ENCODE measurements at regions not wholly inside any gene's neighbourhood (a gene's known extent, or its start where the extent isn't known, plus 50 kb on each side); places are given as distances from the start of the nearest gene placed in this dataset.

GRCh38 chr11:95498722-95499425 is 267.9 kb upstream of the SESN3 start:
- H3K27me3 ChIP-seq (ENCODE audit: control insufficient read depth in 3 of 3, insufficient read depth in 3 of 3, low read length in 3 of 3), result no peaks in the 10 kb centered on the region
- H3K27ac ChIP-seq (ENCODE audit: low read depth, low read length), result no peak overlapping the region
- peaks cover 0 to 7% (median 2%) of the 10 kb centered on the region in 3 donors for H3K4me1 ChIP-seq (ENCODE audit: control insufficient read depth in 3 of 3, insufficient read depth in 3 of 3, low read length in 3 of 3)
- no peaks in the 10 kb centered on the region for H3K9me3 ChIP-seq (ENCODE audit: control insufficient read depth in 3 of 3, low read length in 3 of 3)
- no peak overlapping the region for H3K4me3 ChIP-seq (ENCODE audit: low read length in 3 of 3)
- H3K36me3 ChIP-seq (ENCODE audit: control insufficient read depth in 3 of 3, insufficient read depth in 3 of 3, low read length in 3 of 3), result no peaks in the 10 kb centered on the region
- H3K9ac ChIP-seq (ENCODE audit: low read depth in 1 of 3, low read length in 3 of 3), result no peak overlapping the region

GRCh38 chr11:95496901-95497300 is 265.9 kb upstream of the SESN3 start:
- Histone ChIP-seq H3K4me3 (ENCODE audit: low read length in 3 of 3) (no peak overlapping the region), H3K9ac (ENCODE audit: low read depth in 1 of 3, low read length in 3 of 3) (no peak overlapping the region), H3K27me3 (ENCODE audit: control insufficient read depth in 3 of 3, insufficient read depth in 3 of 3, low read length in 3 of 3) (no peaks in the 10 kb centered on the region), H3K27ac (ENCODE audit: low read depth, low read length) (no peak overlapping the region), H3K4me1 (ENCODE audit: control insufficient read depth in 3 of 3, insufficient read depth in 3 of 3, low read length in 3 of 3) (peaks cover 0 to 7% (median 2%) of the 10 kb centered on the region in 3 donors), H3K36me3 (ENCODE audit: control insufficient read depth in 3 of 3, insufficient read depth in 3 of 3, low read length in 3 of 3) (no peaks in the 10 kb centered on the region), H3K9me3 (ENCODE audit: control insufficient read depth in 3 of 3, low read length in 3 of 3) (no peaks in the 10 kb centered on the region)

GRCh38 chr11:95495706-95496105 is 264.7 kb upstream of the SESN3 start:
- Histone ChIP-seq H3K9me3 (ENCODE audit: control insufficient read depth in 3 of 3, low read length in 3 of 3) (no peaks in the 10 kb centered on the region), H3K4me1 (ENCODE audit: control insufficient read depth in 3 of 3, insufficient read depth in 3 of 3, low read length in 3 of 3) (peaks cover 0 to 7% (median 2%) of the 10 kb centered on the region in 3 donors), H3K9ac (ENCODE audit: low read depth in 1 of 3, low read length in 3 of 3) (no peak overlapping the region), H3K36me3 (ENCODE audit: control insufficient read depth in 3 of 3, insufficient read depth in 3 of 3, low read length in 3 of 3) (no peaks in the 10 kb centered on the region), H3K27ac (ENCODE audit: low read depth, low read length) (no peak overlapping the region), H3K4me3 (ENCODE audit: low read length in 3 of 3) (no peak overlapping the region), H3K27me3 (ENCODE audit: control insufficient read depth in 3 of 3, insufficient read depth in 3 of 3, low read length in 3 of 3) (no peaks in the 10 kb centered on the region)

GRCh38 chr11:95494856-95495255 is 263.9 kb upstream of the SESN3 start:
- Histone ChIP-seq H3K9ac (ENCODE audit: low read depth in 1 of 3, low read length in 3 of 3) (no peak overlapping the region), H3K36me3 (ENCODE audit: control insufficient read depth in 3 of 3, insufficient read depth in 3 of 3, low read length in 3 of 3) (no peaks in the 10 kb centered on the region), H3K4me1 (ENCODE audit: control insufficient read depth in 3 of 3, insufficient read depth in 3 of 3, low read length in 3 of 3) (peaks cover 0 to 7% (median 2%) of the 10 kb centered on the region in 3 donors), H3K27me3 (ENCODE audit: control insufficient read depth in 3 of 3, insufficient read depth in 3 of 3, low read length in 3 of 3) (no peaks in the 10 kb centered on the region), H3K27ac (ENCODE audit: low read depth, low read length) (no peak overlapping the region), H3K4me3 (ENCODE audit: low read length in 3 of 3) (no peak overlapping the region), H3K9me3 (ENCODE audit: control insufficient read depth in 3 of 3, low read length in 3 of 3) (no peaks in the 10 kb centered on the region)

GRCh38 chr11:95494167-95494566 is 263.2 kb upstream of the SESN3 start:
- Histone ChIP-seq H3K4me3 (ENCODE audit: low read length in 3 of 3) (no peak overlapping the region), H3K27me3 (ENCODE audit: control insufficient read depth in 3 of 3, insufficient read depth in 3 of 3, low read length in 3 of 3) (no peaks in the 10 kb centered on the region), H3K9ac (ENCODE audit: low read depth in 1 of 3, low read length in 3 of 3) (no peak overlapping the region), H3K36me3 (ENCODE audit: control insufficient read depth in 3 of 3, insufficient read depth in 3 of 3, low read length in 3 of 3) (no peaks in the 10 kb centered on the region), H3K9me3 (ENCODE audit: control insufficient read depth in 3 of 3, low read length in 3 of 3) (no peaks in the 10 kb centered on the region), H3K27ac (ENCODE audit: low read depth, low read length) (no peak overlapping the region), H3K4me1 (ENCODE audit: control insufficient read depth in 3 of 3, insufficient read depth in 3 of 3, low read length in 3 of 3) (peaks cover 0 to 7% (median 2%) of the 10 kb centered on the region in 3 donors)

GRCh38 chr11:95490625-95491024 is 259.6 kb upstream of the SESN3 start:
- Histone ChIP-seq H3K36me3 (ENCODE audit: control insufficient read depth in 3 of 3, insufficient read depth in 3 of 3, low read length in 3 of 3) (no peaks in the 10 kb centered on the region), H3K27me3 (ENCODE audit: control insufficient read depth in 3 of 3, insufficient read depth in 3 of 3, low read length in 3 of 3) (no peaks in the 10 kb centered on the region), H3K4me1 (ENCODE audit: control insufficient read depth in 3 of 3, insufficient read depth in 3 of 3, low read length in 3 of 3) (peaks cover 0 to 5% (median under 1%) of the 10 kb centered on the region in 3 donors), H3K9me3 (ENCODE audit: control insufficient read depth in 3 of 3, low read length in 3 of 3) (no peaks in the 10 kb centered on the region), H3K27ac (ENCODE audit: low read depth, low read length) (no peak overlapping the region), H3K9ac (ENCODE audit: low read depth in 1 of 3, low read length in 3 of 3) (no peak overlapping the region), H3K4me3 (ENCODE audit: low read length in 3 of 3) (no peak overlapping the region)

GRCh38 chr11:95487938-95488337 is 256.9 kb upstream of the SESN3 start:
- Histone ChIP-seq H3K9ac (ENCODE audit: low read depth in 1 of 3, low read length in 3 of 3) (no peak overlapping the region), H3K9me3 (ENCODE audit: control insufficient read depth in 3 of 3, low read length in 3 of 3) (no peaks in the 10 kb centered on the region), H3K36me3 (ENCODE audit: control insufficient read depth in 3 of 3, insufficient read depth in 3 of 3, low read length in 3 of 3) (no peaks in the 10 kb centered on the region), H3K27ac (ENCODE audit: low read depth, low read length) (no peak overlapping the region), H3K4me1 (ENCODE audit: control insufficient read depth in 3 of 3, insufficient read depth in 3 of 3, low read length in 3 of 3) (no peaks in the 10 kb centered on the region), H3K27me3 (ENCODE audit: control insufficient read depth in 3 of 3, insufficient read depth in 3 of 3, low read length in 3 of 3) (no peaks in the 10 kb centered on the region), H3K4me3 (ENCODE audit: low read length in 3 of 3) (no peak overlapping the region)

GRCh38 chr11:95487391-95487790 is 256.4 kb upstream of the SESN3 start:
- Histone ChIP-seq H3K4me3 (ENCODE audit: low read length in 3 of 3) (no peak overlapping the region), H3K9ac (ENCODE audit: low read depth in 1 of 3, low read length in 3 of 3) (no peak overlapping the region)

GRCh38 chr11:95486979-95487378 is 256.0 kb upstream of the SESN3 start:
- Histone ChIP-seq H3K9me3 (ENCODE audit: control insufficient read depth in 3 of 3, low read length in 3 of 3) (no peaks in the 10 kb centered on the region), H3K36me3 (ENCODE audit: control insufficient read depth in 3 of 3, insufficient read depth in 3 of 3, low read length in 3 of 3) (no peaks in the 10 kb centered on the region), H3K27me3 (ENCODE audit: control insufficient read depth in 3 of 3, insufficient read depth in 3 of 3, low read length in 3 of 3) (no peaks in the 10 kb centered on the region), H3K27ac (ENCODE audit: low read depth, low read length) (no peak overlapping the region), H3K4me3 (ENCODE audit: low read length in 3 of 3) (no peak overlapping the region), H3K4me1 (ENCODE audit: control insufficient read depth in 3 of 3, insufficient read depth in 3 of 3, low read length in 3 of 3) (no peaks in the 10 kb centered on the region), H3K9ac (ENCODE audit: low read depth in 1 of 3, low read length in 3 of 3) (no peak overlapping the region)

More at GRCh38 chr11:95487391-95487790, 256.4 kb upstream of the SESN3 start:
- no peaks in the 10 kb centered on the region for H3K9me3 ChIP-seq (ENCODE audit: control insufficient read depth in 3 of 3, low read length in 3 of 3)
- H3K36me3 ChIP-seq (ENCODE audit: control insufficient read depth in 3 of 3, insufficient read depth in 3 of 3, low read length in 3 of 3), result no peaks in the 10 kb centered on the region
- no peaks in the 10 kb centered on the region for H3K27me3 ChIP-seq (ENCODE audit: control insufficient read depth in 3 of 3, insufficient read depth in 3 of 3, low read length in 3 of 3)
- no peak overlapping the region for H3K27ac ChIP-seq (ENCODE audit: low read depth, low read length)
- no peaks in the 10 kb centered on the region for H3K4me1 ChIP-seq (ENCODE audit: control insufficient read depth in 3 of 3, insufficient read depth in 3 of 3, low read length in 3 of 3)

- H3K27me3 ChIP-seq (ENCODE audit: control insufficient read depth in 3 of 3, insufficient read depth in 3 of 3, low read length in 3 of 3), result no peaks in the 10 kb centered on the region
These were observed 255.5 kb upstream of the SESN3 start for GRCh38 chr11:95486466-95486865.

More at GRCh38 chr11:95486466-95486865, 255.5 kb upstream of the SESN3 start:
- no peak overlapping the region for H3K9ac ChIP-seq (ENCODE audit: low read depth in 1 of 3, low read length in 3 of 3)
- H3K27ac ChIP-seq (ENCODE audit: low read depth, low read length), result no peak overlapping the region
- no peaks in the 10 kb centered on the region for H3K4me1 ChIP-seq (ENCODE audit: control insufficient read depth in 3 of 3, insufficient read depth in 3 of 3, low read length in 3 of 3)
- no peaks in the 10 kb centered on the region for H3K9me3 ChIP-seq (ENCODE audit: control insufficient read depth in 3 of 3, low read length in 3 of 3)
- no peak overlapping the region for H3K4me3 ChIP-seq (ENCODE audit: low read length in 3 of 3)
- H3K36me3 ChIP-seq (ENCODE audit: control insufficient read depth in 3 of 3, insufficient read depth in 3 of 3, low read length in 3 of 3), result no peaks in the 10 kb centered on the region
